MM.1S (cell line): ENCODE measurements at regions not wholly inside any gene's neighbourhood (a gene's known extent, or its start where the extent isn't known, plus 50 kb on each side); places are given as distances from the start of the nearest gene placed in this dataset.

ENCODE experiments used
- EZH2 ChIP-seq: fragments of 300-600 bp; sonication (generic); optimal IDR thresholded peaks from 2 replicates; pipeline ENCODE3; 2017; ENCODE audit warnings: low read depth, mild to moderate bottlenecking, antibody characterized with exemption, low read length, mixed read lengths
- EZH2phosphoT487 ChIP-seq: fragments of 300-600 bp; sonication (generic); IDR thresholded peaks from 2 replicates; pipeline ENCODE4 v1.6.1; 2018; ENCODE audit warnings: antibody characterized with exemption, low read length
- TF ChIP-seq, protein P1 (sequence below): fragments of 300-600 bp; sonication (generic); IDR thresholded peaks from 2 replicates; pipeline ENCODE4 v1.5.1; 2016; ENCODE audit warnings: antibody characterized with exemption, low read length, mixed read lengths

GRCh38 chr6:143589162-143589561 is 77.6 kb upstream of the FUCA2 start:
- TF ChIP-seq, protein P1, sequence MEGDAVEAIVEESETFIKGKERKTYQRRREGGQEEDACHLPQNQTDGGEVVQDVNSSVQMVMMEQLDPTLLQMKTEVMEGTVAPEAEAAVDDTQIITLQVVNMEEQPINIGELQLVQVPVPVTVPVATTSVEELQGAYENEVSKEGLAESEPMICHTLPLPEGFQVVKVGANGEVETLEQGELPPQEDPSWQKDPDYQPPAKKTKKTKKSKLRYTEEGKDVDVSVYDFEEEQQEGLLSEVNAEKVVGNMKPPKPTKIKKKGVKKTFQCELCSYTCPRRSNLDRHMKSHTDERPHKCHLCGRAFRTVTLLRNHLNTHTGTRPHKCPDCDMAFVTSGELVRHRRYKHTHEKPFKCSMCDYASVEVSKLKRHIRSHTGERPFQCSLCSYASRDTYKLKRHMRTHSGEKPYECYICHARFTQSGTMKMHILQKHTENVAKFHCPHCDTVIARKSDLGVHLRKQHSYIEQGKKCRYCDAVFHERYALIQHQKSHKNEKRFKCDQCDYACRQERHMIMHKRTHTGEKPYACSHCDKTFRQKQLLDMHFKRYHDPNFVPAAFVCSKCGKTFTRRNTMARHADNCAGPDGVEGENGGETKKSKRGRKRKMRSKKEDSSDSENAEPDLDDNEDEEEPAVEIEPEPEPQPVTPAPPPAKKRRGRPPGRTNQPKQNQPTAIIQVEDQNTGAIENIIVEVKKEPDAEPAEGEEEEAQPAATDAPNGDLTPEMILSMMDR = no peak
- no peak for TF ChIP-seq EZH2
- TF ChIP-seq EZH2phosphoT487 = no peak
